Omental fat pad (tissue), 3 donors: ENCODE measurements at regions not wholly inside any gene's neighbourhood (a gene's known extent, or its start where the extent isn't known, plus 50 kb on each side); places are given as distances from the start of the nearest gene placed in this dataset.

Source experiments
- ATAC-seq: fragments of 150-250 bp; one replicate; pipeline ENCODE4 v1.9.1; 2016; ENCODE audit warnings: mild to moderate bottlenecking, moderate library complexity; ENCODE audit not compliant: low FRiP score
- DNase-seq: peaks from one replicate; pipeline ENCODE4 v3.0.0-alpha.2; 2019; ENCODE audit warnings: low spot score
- CTCF ChIP-seq, 3 donors: fragments of 450-650 bp; IDR thresholded peaks; one replicate each; pipeline ENCODE4 v1.5.1; 2016 to 2017; ENCODE audit warnings: antibody characterized with exemption in 3 of 3, mild to moderate bottlenecking in 3 of 3, moderate library complexity in 2 of 3

- no peak for ATAC-seq
- TF ChIP-seq CTCF (IDR thresholded peaks at IDR 0.05) = no peak
- no peak for DNase-seq
Measured at GRCh38 chr13:40429706-40430545, 236.5 kb downstream of the FOXO1 start.

GRCh38 chr13:40432018-40432978, 234.1 kb downstream of the FOXO1 start:
- no peak for DNase-seq
- ATAC-seq = no peak
- TF ChIP-seq CTCF (IDR thresholded peaks at IDR 0.05) = no peak

GRCh38 chr13:40433001-40433400, 233.4 kb downstream of the FOXO1 start:
- TF ChIP-seq CTCF (IDR thresholded peaks at IDR 0.05) = no peak
- DNase-seq = no peak
- no peak for ATAC-seq

- DNase-seq (no peak), ATAC-seq (no peak)
- TF ChIP-seq CTCF (IDR thresholded peaks at IDR 0.05) = no peak
Measured at GRCh38 chr13:40433577-40433976, 232.9 kb downstream of the FOXO1 start.

GRCh38 chr13:40434516-40435397, 231.7 kb downstream of the FOXO1 start:
- ATAC-seq = no peak
- no peak for DNase-seq
- TF ChIP-seq CTCF (IDR thresholded peaks at IDR 0.05) = no peak

GRCh38 chr13:40438022-40438680, 228.3 kb downstream of the FOXO1 start:
- DNase-seq (no peak), ATAC-seq (no peak)
- TF ChIP-seq CTCF (IDR thresholded peaks at IDR 0.05) = no peak
